NB4 (cell line): ENCODE measurements at regions not wholly inside any gene's neighbourhood (a gene's known extent, or its start where the extent isn't known, plus 50 kb on each side); places are given as distances from the start of the nearest gene placed in this dataset.

ENCODE experiments used
- DNase-seq: peaks from one replicate; pipeline ENCODE4 v3.0.0; 2010; ENCODE audit warnings: low read depth
- H3K4me3 ChIP-seq: one replicate; pipeline ENCODE4 v1.5.1; 2011; ENCODE audit warnings: mild to moderate bottlenecking, low read depth, low read length, moderate library complexity
- MYC ChIP-seq: IDR thresholded peaks from 2 replicates; pipeline ENCODE4 v1.6.1; 2011; ENCODE audit warnings: low read depth, low read length
- POLR2A ChIP-seq: IDR thresholded peaks from 2 replicates; pipeline ENCODE4 v1.6.1; 2011; ENCODE audit warnings: mild to moderate bottlenecking; ENCODE audit not compliant: insufficient read length; ENCODE audit errors: extremely low read depth
- TF ChIP-seq, protein P1 (sequence below): IDR thresholded peaks from one replicate; pipeline ENCODE4 v1.5.1; 2012; ENCODE audit warnings: low read depth, low read length
- TF ChIP-seq, protein P2 (sequence below): IDR thresholded peaks from 2 replicates; pipeline ENCODE4 v1.6.1; 2011; ENCODE audit warnings: low read depth, low read length

DNA sequence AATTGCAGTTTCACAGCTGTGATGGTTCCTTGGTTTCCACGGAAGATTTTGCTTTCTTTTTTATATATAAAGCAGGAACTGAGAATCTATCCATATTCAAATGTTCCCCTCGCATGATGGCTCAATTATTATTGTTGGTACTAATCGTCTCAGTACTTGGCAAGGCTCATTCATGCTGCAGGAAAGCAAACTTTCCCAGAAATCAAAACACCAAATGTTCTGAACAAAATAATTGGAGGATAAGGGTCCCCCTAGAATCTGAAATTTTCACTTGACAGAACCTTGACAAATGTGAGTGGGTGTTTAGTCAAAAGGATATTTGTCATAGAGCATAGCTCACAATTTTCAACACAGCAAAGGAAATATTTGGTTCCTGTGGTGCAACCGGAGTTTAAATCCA is 1598.6 kb upstream of the PCDH7 start:
- no peak for DNase-seq
- no peak overlapping the region for H3K4me3 ChIP-seq
- TF ChIP-seq MYC = no peak
- TF ChIP-seq, protein P1, sequence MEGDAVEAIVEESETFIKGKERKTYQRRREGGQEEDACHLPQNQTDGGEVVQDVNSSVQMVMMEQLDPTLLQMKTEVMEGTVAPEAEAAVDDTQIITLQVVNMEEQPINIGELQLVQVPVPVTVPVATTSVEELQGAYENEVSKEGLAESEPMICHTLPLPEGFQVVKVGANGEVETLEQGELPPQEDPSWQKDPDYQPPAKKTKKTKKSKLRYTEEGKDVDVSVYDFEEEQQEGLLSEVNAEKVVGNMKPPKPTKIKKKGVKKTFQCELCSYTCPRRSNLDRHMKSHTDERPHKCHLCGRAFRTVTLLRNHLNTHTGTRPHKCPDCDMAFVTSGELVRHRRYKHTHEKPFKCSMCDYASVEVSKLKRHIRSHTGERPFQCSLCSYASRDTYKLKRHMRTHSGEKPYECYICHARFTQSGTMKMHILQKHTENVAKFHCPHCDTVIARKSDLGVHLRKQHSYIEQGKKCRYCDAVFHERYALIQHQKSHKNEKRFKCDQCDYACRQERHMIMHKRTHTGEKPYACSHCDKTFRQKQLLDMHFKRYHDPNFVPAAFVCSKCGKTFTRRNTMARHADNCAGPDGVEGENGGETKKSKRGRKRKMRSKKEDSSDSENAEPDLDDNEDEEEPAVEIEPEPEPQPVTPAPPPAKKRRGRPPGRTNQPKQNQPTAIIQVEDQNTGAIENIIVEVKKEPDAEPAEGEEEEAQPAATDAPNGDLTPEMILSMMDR = no peak
- TF ChIP-seq, protein P2, sequence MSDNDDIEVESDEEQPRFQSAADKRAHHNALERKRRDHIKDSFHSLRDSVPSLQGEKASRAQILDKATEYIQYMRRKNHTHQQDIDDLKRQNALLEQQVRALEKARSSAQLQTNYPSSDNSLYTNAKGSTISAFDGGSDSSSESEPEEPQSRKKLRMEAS = no peak
- no peak for TF ChIP-seq POLR2A

DNA sequence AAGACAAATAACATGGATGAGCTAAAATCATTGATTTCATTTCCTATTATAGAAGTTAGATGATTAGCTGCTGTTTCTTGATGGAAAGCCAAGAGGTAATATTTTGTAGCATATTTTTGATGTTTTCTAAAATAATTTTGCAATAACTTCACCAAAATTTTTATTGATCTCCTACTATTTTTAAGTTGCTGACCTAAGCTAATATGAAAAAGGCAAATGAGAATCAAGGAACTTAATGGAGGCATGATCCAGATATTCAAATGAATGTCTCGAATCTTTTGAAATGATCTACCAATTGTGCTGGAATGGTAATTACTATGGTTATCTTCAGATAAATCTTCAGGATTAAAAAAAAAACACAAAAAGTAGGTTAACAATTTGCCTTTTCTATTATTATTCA is 1591.4 kb upstream of the PCDH7 start:
- no peak for DNase-seq
- TF ChIP-seq, protein P1 = no peak
- TF ChIP-seq POLR2A (no peak), MYC (no peak)
- TF ChIP-seq, protein P2 = no peak
- no peak overlapping the region for H3K4me3 ChIP-seq

DNA sequence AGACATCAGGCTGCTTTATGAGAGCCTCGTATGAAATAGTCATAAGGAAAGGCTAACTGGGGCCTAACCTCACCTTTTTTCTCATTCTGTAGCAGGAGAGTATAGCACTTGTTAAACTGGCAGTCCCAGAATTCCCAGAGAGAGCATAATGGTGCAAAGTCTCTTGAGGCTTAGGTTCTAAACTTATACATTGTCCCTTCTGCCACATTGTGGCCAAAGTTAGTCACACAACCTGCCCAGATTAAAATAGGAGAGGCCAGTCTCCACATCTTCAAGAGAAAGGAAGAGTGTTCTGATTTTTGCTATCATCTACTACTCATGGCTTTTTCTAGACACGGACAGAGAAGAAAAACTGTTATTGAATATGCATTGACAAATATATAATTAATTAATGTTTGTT is 1588.9 kb upstream of the PCDH7 start:
- DNase-seq = no peak
- TF ChIP-seq MYC (no peak), POLR2A (no peak)
- TF ChIP-seq, protein P1 = no peak
- TF ChIP-seq, protein P2 = no peak
- H3K4me3 ChIP-seq = no peak overlapping the region

DNA sequence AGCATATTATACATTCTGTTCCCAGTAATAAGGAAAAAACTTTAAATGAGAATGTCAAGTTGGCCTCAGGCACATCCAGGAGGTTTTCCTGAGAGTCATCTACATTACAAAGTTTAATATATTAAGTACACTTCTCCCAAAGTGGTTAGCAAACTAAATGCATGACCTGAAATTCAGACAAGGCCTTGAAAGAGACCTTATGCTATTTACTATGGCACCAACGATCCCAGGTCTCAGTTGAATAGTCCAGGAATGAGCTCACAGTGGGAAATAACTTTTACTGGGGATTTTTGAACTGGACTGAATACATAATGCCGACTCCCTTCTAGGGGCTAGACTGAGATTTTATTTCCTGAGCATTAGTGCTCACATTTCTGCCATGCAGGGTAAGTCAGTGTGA is 1577.5 kb upstream of the PCDH7 start:
- H3K4me3 ChIP-seq = no peak overlapping the region
- DNase-seq = no peak
- TF ChIP-seq MYC = no peak
- TF ChIP-seq POLR2A = no peak
- TF ChIP-seq, protein P2 = no peak
- TF ChIP-seq, protein P1 = no peak

DNA sequence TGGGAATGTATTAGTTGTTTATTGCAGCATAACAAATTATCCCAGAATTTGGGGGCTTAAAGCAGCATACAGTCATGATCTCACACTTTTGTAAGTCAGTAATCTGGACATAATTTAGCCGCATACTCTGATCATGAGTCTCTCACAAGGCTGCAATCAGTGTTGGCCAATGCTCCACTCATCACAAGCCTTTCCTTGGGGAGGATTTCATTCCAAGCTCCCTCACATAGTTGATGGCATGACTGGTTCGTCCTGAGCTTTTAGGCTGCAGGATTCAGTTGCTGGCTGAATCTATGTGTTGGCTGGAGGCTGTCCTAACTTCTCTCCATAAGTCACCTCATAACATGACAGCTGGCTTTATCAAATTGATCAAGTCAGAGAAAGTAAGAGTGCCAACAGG is 1568.6 kb upstream of the PCDH7 start:
- no peak overlapping the region for H3K4me3 ChIP-seq
- TF ChIP-seq, protein P2 = no peak
- no peak for TF ChIP-seq MYC
- TF ChIP-seq, protein P1 = no peak
- no peak for TF ChIP-seq POLR2A
- DNase-seq = no peak

DNA sequence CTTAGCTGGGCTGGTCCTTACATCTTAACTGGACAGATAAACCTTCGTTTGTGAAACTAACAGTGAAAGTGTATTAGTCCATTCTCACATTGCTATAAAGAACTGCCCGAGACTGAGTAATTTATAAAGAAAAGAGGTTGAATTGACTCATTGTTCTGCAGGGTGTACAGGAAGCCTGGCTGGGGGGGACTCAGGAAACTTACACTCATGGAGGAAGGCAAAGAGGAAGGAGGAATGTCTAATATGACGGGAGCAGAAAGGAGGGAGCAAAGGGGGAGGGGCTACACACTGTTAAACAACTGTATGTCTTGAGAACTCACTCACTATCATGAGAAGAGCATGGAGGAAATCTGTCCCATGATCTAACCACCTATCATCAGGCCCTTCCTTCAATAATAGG is 1566.5 kb upstream of the PCDH7 start:
- no peak for DNase-seq
- H3K4me3 ChIP-seq = no peak overlapping the region
- TF ChIP-seq, protein P2 = no peak
- TF ChIP-seq POLR2A (no peak), MYC (no peak)
- TF ChIP-seq, protein P1 = no peak
